Nephron (organoid): ENCODE measurements at regions not wholly inside any gene's neighbourhood (a gene's known extent, or its start where the extent isn't known, plus 50 kb on each side); places are given as distances from the start of the nearest gene placed in this dataset.

Experiments used
- H3K27ac Mint-ChIP-seq, 3 experiments: 2 replicates each; pipeline ENCODE4 v1.8.0; 2020; ENCODE audit warnings: mixed read lengths in 3 of 3, mild to moderate bottlenecking in 2 of 3, moderate library complexity in 1 of 3
- H3K27me3 Mint-ChIP-seq: 2 replicates; pipeline ENCODE4 v1.8.0; 2021; ENCODE audit warnings: low read depth, mild to moderate bottlenecking, moderate library complexity, mixed read lengths
- H3K36me3 Mint-ChIP-seq: 2 replicates; pipeline ENCODE4 v1.8.0; 2020; ENCODE audit warnings: low read depth, mixed read lengths
- H3K4me1 Mint-ChIP-seq: 2 replicates; pipeline ENCODE4 v1.8.0; 2020; ENCODE audit warnings: mixed read lengths
- H3K4me3 Mint-ChIP-seq, 3 experiments: 2 replicates each; pipeline ENCODE4 v1.8.0; 2020; ENCODE audit warnings: mild to moderate bottlenecking in 3 of 3, mixed read lengths in 3 of 3, moderate library complexity in 2 of 3
- H3K9me3 Mint-ChIP-seq: 2 replicates; pipeline ENCODE4 v1.8.0; 2020; ENCODE audit warnings: mixed read lengths
- CTCF ChIP-seq, 3 experiments: fragments of 200-600 bp; sonication (generic); IDR thresholded peaks; one replicate each; pipeline ENCODE4 v1.5.0; 2021; ENCODE audit warnings: antibody characterized with exemption in 3 of 3; ENCODE audit not compliant: unreplicated experiment in 3 of 3

GRCh38 chr2:221107424-221107823, 464.7 kb downstream of the EPHA4 start:
- Mint-ChIP-seq H3K9me3 (no peaks in the 10 kb centered on the region), H3K4me3 (no peak overlapping the region)

GRCh38 chr2:221109552-221109951, 462.6 kb downstream of the EPHA4 start:
- H3K4me1 Mint-ChIP-seq, result peaks cover 9% of the 10 kb centered on the region
- no peak for TF ChIP-seq CTCF (IDR thresholded peaks at IDR 0.05; ENCODE audit: unreplicated experiment in 3 of 3)
- no peaks in the 10 kb centered on the region for H3K9me3 Mint-ChIP-seq
- no peaks in the 10 kb centered on the region for H3K27me3 Mint-ChIP-seq
- H3K27ac Mint-ChIP-seq, result no peak overlapping the region
- H3K36me3 Mint-ChIP-seq, result no peaks in the 10 kb centered on the region
- no peak overlapping the region for H3K4me3 Mint-ChIP-seq

More at GRCh38 chr2:221107424-221107823, 464.7 kb downstream of the EPHA4 start:
- H3K36me3 Mint-ChIP-seq, result no peaks in the 10 kb centered on the region
- no peak overlapping the region for H3K27ac Mint-ChIP-seq
- H3K4me1 Mint-ChIP-seq, result peaks cover 23% of the 10 kb centered on the region
- peaks cover 5% of the 10 kb centered on the region for H3K27me3 Mint-ChIP-seq
- no peak for TF ChIP-seq CTCF (IDR thresholded peaks at IDR 0.05; ENCODE audit: unreplicated experiment in 3 of 3)

GRCh38 chr2:221111739-221112138, 460.4 kb downstream of the EPHA4 start:
- no peak for TF ChIP-seq CTCF (IDR thresholded peaks at IDR 0.05; ENCODE audit: unreplicated experiment in 3 of 3)
- Mint-ChIP-seq H3K4me3 (no peak overlapping the region), H3K4me1 (no peaks in the 10 kb centered on the region), H3K27ac (no peak overlapping the region), H3K36me3 (no peaks in the 10 kb centered on the region), H3K9me3 (no peaks in the 10 kb centered on the region), H3K27me3 (peaks cover 6% of the 10 kb centered on the region)

GRCh38 chr2:221112744-221113143, 459.4 kb downstream of the EPHA4 start:
- Mint-ChIP-seq H3K36me3 (no peaks in the 10 kb centered on the region), H3K4me1 (no peaks in the 10 kb centered on the region), H3K27ac (no peak overlapping the region), H3K27me3 (peaks cover 6% of the 10 kb centered on the region), H3K4me3 (no peak overlapping the region), H3K9me3 (no peaks in the 10 kb centered on the region)
- TF ChIP-seq CTCF (IDR thresholded peaks at IDR 0.05; ENCODE audit: unreplicated experiment in 3 of 3), result no peak

GRCh38 chr2:221115944-221116343, 456.2 kb downstream of the EPHA4 start:
- no peak overlapping the region for H3K27ac Mint-ChIP-seq
- H3K9me3 Mint-ChIP-seq, result no peaks in the 10 kb centered on the region
- H3K4me1 Mint-ChIP-seq, result no peaks in the 10 kb centered on the region
- no peak for TF ChIP-seq CTCF (IDR thresholded peaks at IDR 0.05; ENCODE audit: unreplicated experiment in 3 of 3)
- no peak overlapping the region for H3K4me3 Mint-ChIP-seq
- no peaks in the 10 kb centered on the region for H3K36me3 Mint-ChIP-seq
- H3K27me3 Mint-ChIP-seq, result peaks cover 9% of the 10 kb centered on the region

- no peak overlapping the region for H3K4me3 Mint-ChIP-seq
- H3K36me3 Mint-ChIP-seq, result no peaks in the 10 kb centered on the region
- H3K9me3 Mint-ChIP-seq, result no peaks in the 10 kb centered on the region
- peaks cover 17% of the 10 kb centered on the region for H3K27me3 Mint-ChIP-seq
- no peak for TF ChIP-seq CTCF (IDR thresholded peaks at IDR 0.05; ENCODE audit: unreplicated experiment in 3 of 3)
- H3K4me1 Mint-ChIP-seq, result peaks cover 10% of the 10 kb centered on the region
- no peak overlapping the region for H3K27ac Mint-ChIP-seq
Measured at GRCh38 chr2:221120643-221121042, 451.5 kb downstream of the EPHA4 start.
